HG03354 (cell line): ENCODE measurements at regions not wholly inside any gene's neighbourhood (a gene's known extent, or its start where the extent isn't known, plus 50 kb on each side); places are given as distances from the start of the nearest gene placed in this dataset.

Source experiments
- ATAC-seq: cut with Tn5 transposase; IDR thresholded peaks from one replicate; pipeline ENCODE4 v1.9.1; 2021; ENCODE audit warnings: mild to moderate bottlenecking; ENCODE audit not compliant: unreplicated experiment, poor library complexity, severe bottlenecking

- no peak for ATAC-seq
Observed at GRCh38 chr10:6640433-6641040, 60.5 kb upstream of the PRKCQ start.

- no peak for ATAC-seq
Observed at GRCh38 chr10:6637053-6637452, 57.0 kb upstream of the PRKCQ start.

DNA sequence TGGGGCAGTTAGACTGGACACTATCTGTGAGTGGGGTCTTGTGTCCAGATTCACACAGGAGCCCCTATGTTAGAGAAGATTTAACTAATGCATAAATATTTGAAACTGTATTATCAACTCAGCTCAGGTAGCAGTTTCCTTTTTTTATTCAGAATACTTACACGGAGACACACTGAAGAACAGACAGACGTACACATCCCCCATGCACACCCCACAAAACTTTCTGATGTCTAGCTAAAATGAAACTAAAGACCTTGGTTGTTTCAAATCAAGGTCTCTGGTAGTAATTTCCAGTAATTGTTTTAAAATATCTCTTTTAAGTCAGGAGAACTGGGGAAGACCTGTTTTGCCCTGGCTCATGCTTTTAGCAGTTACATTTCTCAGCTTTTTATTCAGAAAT lies 55.7 kb upstream of the PRKCQ start:
- ATAC-seq = no peak
